Ovary (tissue), 3 donors: ENCODE measurements at regions not wholly inside any gene's neighbourhood (a gene's known extent, or its start where the extent isn't known, plus 50 kb on each side); places are given as distances from the start of the nearest gene placed in this dataset.
"Not testable (repeated sequence)": the region's sequence is repeated elsewhere in the genome, so short reads cannot be mapped to it uniquely, and the experiment has no call there.

Experiments used
- EP300 ChIP-seq: sonication (generic); formaldehyde crosslinking; IDR thresholded peaks from one replicate; pipeline ENCODE4 v1.6.1; 2017; ENCODE audit warnings: antibody characterized with exemption
- POLR2A ChIP-seq: fragments of 450-650 bp; IDR thresholded peaks from one replicate; pipeline ENCODE4 v1.6.1; 2017; ENCODE audit warnings: antibody characterized with exemption, mild to moderate bottlenecking, moderate library complexity
- TF ChIP-seq, protein P1 (sequence below), 3 donors: fragments of 450-650 bp in 2 of 3; fragments of 200-600 bp in 1 of 3; IDR thresholded peaks; one replicate each; pipeline versions ENCODE4 v1.5.1 to v1.8.0; 2016 to 2022; ENCODE audit warnings: antibody characterized with exemption in 3 of 3, mild to moderate bottlenecking in 1 of 3
- donor health status: DM: no; HTN: no; CAD: no.

DNA sequence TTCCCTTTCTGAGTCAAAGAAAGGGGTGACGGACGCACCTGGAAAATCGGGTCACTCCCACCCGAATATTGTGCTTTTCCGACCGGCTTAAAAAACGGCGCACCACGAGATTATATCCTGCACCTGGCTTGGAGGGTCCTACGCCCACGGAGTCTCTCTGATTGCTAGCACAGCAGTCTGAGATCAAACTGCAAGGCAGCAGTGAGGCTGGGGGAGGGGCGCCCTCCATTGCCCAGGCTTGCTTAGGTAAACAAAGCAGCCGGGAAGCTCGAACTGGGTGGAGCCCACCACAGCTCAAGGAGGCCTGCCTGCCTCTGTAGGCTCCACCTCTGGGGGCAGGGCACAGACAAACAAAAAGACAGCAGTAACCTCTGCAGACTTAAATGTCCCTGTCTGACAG lies 83.5 kb downstream of the CYP26B1 start:
- TF ChIP-seq EP300, POLR2A: not testable (repeated sequence)
- TF ChIP-seq, protein P1, sequence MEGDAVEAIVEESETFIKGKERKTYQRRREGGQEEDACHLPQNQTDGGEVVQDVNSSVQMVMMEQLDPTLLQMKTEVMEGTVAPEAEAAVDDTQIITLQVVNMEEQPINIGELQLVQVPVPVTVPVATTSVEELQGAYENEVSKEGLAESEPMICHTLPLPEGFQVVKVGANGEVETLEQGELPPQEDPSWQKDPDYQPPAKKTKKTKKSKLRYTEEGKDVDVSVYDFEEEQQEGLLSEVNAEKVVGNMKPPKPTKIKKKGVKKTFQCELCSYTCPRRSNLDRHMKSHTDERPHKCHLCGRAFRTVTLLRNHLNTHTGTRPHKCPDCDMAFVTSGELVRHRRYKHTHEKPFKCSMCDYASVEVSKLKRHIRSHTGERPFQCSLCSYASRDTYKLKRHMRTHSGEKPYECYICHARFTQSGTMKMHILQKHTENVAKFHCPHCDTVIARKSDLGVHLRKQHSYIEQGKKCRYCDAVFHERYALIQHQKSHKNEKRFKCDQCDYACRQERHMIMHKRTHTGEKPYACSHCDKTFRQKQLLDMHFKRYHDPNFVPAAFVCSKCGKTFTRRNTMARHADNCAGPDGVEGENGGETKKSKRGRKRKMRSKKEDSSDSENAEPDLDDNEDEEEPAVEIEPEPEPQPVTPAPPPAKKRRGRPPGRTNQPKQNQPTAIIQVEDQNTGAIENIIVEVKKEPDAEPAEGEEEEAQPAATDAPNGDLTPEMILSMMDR (IDR thresholded peaks at IDR 0.05): not testable (repeated sequence)
